Stimulated activated CD8-positive, alpha-beta memory T cell treated with anti-CD3 and anti-CD28 coated beads, Interleukin-7, amount 100 ng/mL, for 24 hours (primary cell): ENCODE measurements at regions not wholly inside any gene's neighbourhood (a gene's known extent, or its start where the extent isn't known, plus 50 kb on each side); places are given as distances from the start of the nearest gene placed in this dataset.
"Not testable (repeated sequence)": the region's sequence is repeated elsewhere in the genome, so short reads cannot be mapped to it uniquely, and the experiment has no call there.

Experiments
- DNase-seq: peaks from one replicate; pipeline ENCODE4 v3.0.0-alpha.2; 2020; ENCODE audit warnings: low read depth

GRCh38 chr12:131617179-131617578 is 93.7 kb upstream of the SFSWAP start:
- no peak for DNase-seq

- DNase-seq = no peak
Measured at GRCh38 chr12:131617596-131618302, 93.1 kb upstream of the SFSWAP start.

GRCh38 chr12:131618303-131618658 is 92.6 kb upstream of the SFSWAP start:
- no peak for DNase-seq

- DNase-seq = no peak
Measured at GRCh38 chr12:131618701-131619100, 92.2 kb upstream of the SFSWAP start.

- DNase-seq = no peak
Measured at GRCh38 chr12:131619106-131619642, 91.7 kb upstream of the SFSWAP start.

- no peak for DNase-seq
Measured at GRCh38 chr12:131619736-131620506, 91.0 kb upstream of the SFSWAP start.

GRCh38 chr12:131620520-131620919 is 90.4 kb upstream of the SFSWAP start:
- no peak for DNase-seq

- no peak for DNase-seq
Measured at GRCh38 chr12:131620946-131621681, 89.8 kb upstream of the SFSWAP start.

- DNase-seq = no peak
Measured at GRCh38 chr12:131621701-131622421, 89.0 kb upstream of the SFSWAP start.

- no peak for DNase-seq
Measured at GRCh38 chr12:131622422-131622955, 88.4 kb upstream of the SFSWAP start.

- not testable (repeated sequence) for DNase-seq
Measured at GRCh38 chr12:131623404-131624368, 87.2 kb upstream of the SFSWAP start.

GRCh38 chr12:131624369-131624739 is 86.5 kb upstream of the SFSWAP start:
- not testable (repeated sequence) for DNase-seq

- not testable (repeated sequence) for DNase-seq
Measured at GRCh38 chr12:131624756-131625501, 86.0 kb upstream of the SFSWAP start.

- not testable (repeated sequence) for DNase-seq
Measured at GRCh38 chr12:131625966-131626722, 84.7 kb upstream of the SFSWAP start.

GRCh38 chr12:131627151-131628022 is 83.5 kb upstream of the SFSWAP start:
- not testable (repeated sequence) for DNase-seq

- DNase-seq = no peak
Measured at GRCh38 chr12:131628023-131628740, 82.7 kb upstream of the SFSWAP start.

GRCh38 chr12:131628766-131629448 is 82.0 kb upstream of the SFSWAP start:
- no peak for DNase-seq
